HK-2 (cell line): ENCODE measurements at regions not wholly inside any gene's neighbourhood (a gene's known extent, or its start where the extent isn't known, plus 50 kb on each side); places are given as distances from the start of the nearest gene placed in this dataset.
A peak's percentile ranks its signal among the peaks of the same experiment; 100 is the strongest.

Experiments
- DNase-seq: peaks from one replicate; pipeline ENCODE4 v3.0.0-alpha.2; 2018; ENCODE audit not compliant: unreplicated experiment

- no peak for DNase-seq
Measured at GRCh38 chr21:30104241-30104640, 62.4 kb downstream of the CLDN17 start.

GRCh38 chr21:30102871-30103270, 63.7 kb downstream of the CLDN17 start:
- no peak for DNase-seq

- no peak for DNase-seq
Measured at GRCh38 chr21:30101967-30102366, 64.6 kb downstream of the CLDN17 start.

GRCh38 chr21:30097791-30098190, 68.8 kb downstream of the CLDN17 start:
- DNase-seq: no peak

GRCh38 chr21:30083225-30083945, 83.2 kb downstream of the CLDN17 start:
- no peak for DNase-seq

GRCh38 chr21:30081506-30081905, 85.1 kb downstream of the CLDN17 start:
- DNase-seq: no peak

GRCh38 chr21:30072496-30072895, 94.1 kb downstream of the CLDN17 start:
- DNase-seq: no peak

GRCh38 chr21:30058928-30059327, 107.7 kb downstream of the CLDN17 start:
- DNase-seq: no peak

- no peak for DNase-seq
Measured at GRCh38 chr21:30057108-30057507, 109.5 kb downstream of the CLDN17 start.

- DNase-seq: no peak
Measured at GRCh38 chr21:30048570-30048969, 108.8 kb upstream of the GRIK1 start.

GRCh38 chr21:30044447-30045064, 104.8 kb upstream of the GRIK1 start:
- DNase-seq: no peak

GRCh38 chr21:30042443-30042842, 102.6 kb upstream of the GRIK1 start:
- no peak for DNase-seq

- DNase-seq: no peak
Measured at GRCh38 chr21:30033441-30033840, 93.6 kb upstream of the GRIK1 start.

- DNase-seq: no peak
Measured at GRCh38 chr21:30030416-30030815, 90.6 kb upstream of the GRIK1 start.

GRCh38 chr21:30028537-30028936, 88.7 kb upstream of the GRIK1 start:
- DNase-seq: no peak

GRCh38 chr21:30027986-30028385, 88.2 kb upstream of the GRIK1 start:
- DNase-seq: no peak

GRCh38 chr21:30023056-30023455, 83.3 kb upstream of the GRIK1 start:
- peak; percentile 1 for DNase-seq

GRCh38 chr21:30014886-30015285, 75.1 kb upstream of the GRIK1 start:
- no peak for DNase-seq

GRCh38 chr21:29991624-29992023, 51.8 kb upstream of the GRIK1 start:
- DNase-seq: no peak

GRCh38 chr21:29989634-29990234, 49.9 kb upstream of the GRIK1 start:
- DNase-seq: no peak
